Activated CD8-positive, alpha-beta T cell treated with anti-CD3 and anti-CD28 coated beads for 36 hours (primary cell): ENCODE measurements at regions not wholly inside any gene's neighbourhood (a gene's known extent, or its start where the extent isn't known, plus 50 kb on each side); places are given as distances from the start of the nearest gene placed in this dataset.

Experiments used
- ATAC-seq: fragments of 200-7000 bp; cut with Tn5 transposase; one replicate; pipeline ENCODE4 v1.10.0; 2021; ENCODE audit warnings: mild to moderate bottlenecking, moderate library complexity
- CTCF ChIA-PET: fragments of 350-600 bp; sonication (Branson Sonifier 250); formaldehyde crosslinking; loops from one replicate; lab custom pipeline; 2021; ENCODE audit warnings: antibody characterized with exemption; lab: Charles Lee
- POLR2A ChIA-PET: fragments of 350-600 bp; sonication (Branson Sonifier 250); formaldehyde crosslinking; loops from one replicate; lab custom pipeline; 2021; ENCODE audit warnings: antibody characterized with exemption; lab: Charles Lee
- DNase-seq: peaks from one replicate; pipeline ENCODE4 v3.0.0-alpha.2; 2020
- H3K27ac Mint-ChIP-seq: one replicate; pipeline ENCODE4 v1.8.0; 2021; ENCODE audit warnings: mild to moderate bottlenecking, mixed read lengths
- H3K27me3 Mint-ChIP-seq: one replicate; pipeline ENCODE4 v1.8.0; 2021; ENCODE audit warnings: mixed read lengths
- H3K36me3 Mint-ChIP-seq: one replicate; pipeline ENCODE4 v1.8.0; 2021; ENCODE audit warnings: low read depth, mixed read lengths
- H3K4me1 Mint-ChIP-seq: one replicate; pipeline ENCODE4 v1.8.0; 2021; ENCODE audit warnings: low read depth, mixed read lengths
- H3K4me3 Mint-ChIP-seq: one replicate; pipeline ENCODE4 v1.8.0; 2021; ENCODE audit warnings: mild to moderate bottlenecking, moderate library complexity, mixed read lengths
- H3K9me3 Mint-ChIP-seq: one replicate; pipeline ENCODE4 v1.8.0; 2021; ENCODE audit warnings: mixed read lengths
- intact Hi-C: fragments of 100-400 bp; cut with micrococcal nuclease; formaldehyde crosslinking; loops from one replicate; pipeline ENCODE4 v1.10.0; 2022
- TF ChIP-seq, protein P1 (sequence below): fragments of 200-600 bp; IDR thresholded peaks from one replicate; pipeline ENCODE4 v1.8.0; 2022; ENCODE audit warnings: antibody characterized with exemption, mild to moderate bottlenecking

DNA sequence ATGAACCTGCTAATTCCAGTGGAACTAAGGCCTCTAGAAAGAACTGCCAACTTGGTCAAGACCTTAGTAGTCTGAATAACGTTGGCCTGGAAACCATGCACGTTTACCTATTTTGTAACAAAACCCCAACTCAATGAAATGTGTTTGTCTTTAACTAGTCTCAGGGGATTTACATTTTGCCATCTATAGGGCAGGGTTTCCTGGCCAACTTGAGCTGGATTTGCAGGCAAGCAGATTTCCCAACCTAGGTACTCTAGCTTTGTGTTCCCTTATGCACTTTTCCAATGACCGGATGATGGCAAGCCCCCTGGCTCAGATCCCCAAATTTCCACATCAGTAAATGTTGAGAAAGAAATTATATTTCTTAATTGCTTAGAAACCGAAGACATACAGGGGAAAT, 114.5 kb downstream of the IRS2 start:
- no peaks in the 10 kb centered on the region for H3K36me3 Mint-ChIP-seq
- CTCF ChIA-PET = no interaction called here
- TF ChIP-seq, protein P1, sequence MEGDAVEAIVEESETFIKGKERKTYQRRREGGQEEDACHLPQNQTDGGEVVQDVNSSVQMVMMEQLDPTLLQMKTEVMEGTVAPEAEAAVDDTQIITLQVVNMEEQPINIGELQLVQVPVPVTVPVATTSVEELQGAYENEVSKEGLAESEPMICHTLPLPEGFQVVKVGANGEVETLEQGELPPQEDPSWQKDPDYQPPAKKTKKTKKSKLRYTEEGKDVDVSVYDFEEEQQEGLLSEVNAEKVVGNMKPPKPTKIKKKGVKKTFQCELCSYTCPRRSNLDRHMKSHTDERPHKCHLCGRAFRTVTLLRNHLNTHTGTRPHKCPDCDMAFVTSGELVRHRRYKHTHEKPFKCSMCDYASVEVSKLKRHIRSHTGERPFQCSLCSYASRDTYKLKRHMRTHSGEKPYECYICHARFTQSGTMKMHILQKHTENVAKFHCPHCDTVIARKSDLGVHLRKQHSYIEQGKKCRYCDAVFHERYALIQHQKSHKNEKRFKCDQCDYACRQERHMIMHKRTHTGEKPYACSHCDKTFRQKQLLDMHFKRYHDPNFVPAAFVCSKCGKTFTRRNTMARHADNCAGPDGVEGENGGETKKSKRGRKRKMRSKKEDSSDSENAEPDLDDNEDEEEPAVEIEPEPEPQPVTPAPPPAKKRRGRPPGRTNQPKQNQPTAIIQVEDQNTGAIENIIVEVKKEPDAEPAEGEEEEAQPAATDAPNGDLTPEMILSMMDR = no peak
- intact Hi-C loops = no loop called here
- no peaks in the 10 kb centered on the region for H3K27me3 Mint-ChIP-seq
- no peak for ATAC-seq
- no peak for DNase-seq
- no peaks in the 10 kb centered on the region for H3K4me1 Mint-ChIP-seq
- no peak overlapping the region for H3K4me3 Mint-ChIP-seq
- H3K27ac Mint-ChIP-seq = no peak overlapping the region
- POLR2A ChIA-PET = no interaction called here
- H3K9me3 Mint-ChIP-seq = no peaks in the 10 kb centered on the region

DNA sequence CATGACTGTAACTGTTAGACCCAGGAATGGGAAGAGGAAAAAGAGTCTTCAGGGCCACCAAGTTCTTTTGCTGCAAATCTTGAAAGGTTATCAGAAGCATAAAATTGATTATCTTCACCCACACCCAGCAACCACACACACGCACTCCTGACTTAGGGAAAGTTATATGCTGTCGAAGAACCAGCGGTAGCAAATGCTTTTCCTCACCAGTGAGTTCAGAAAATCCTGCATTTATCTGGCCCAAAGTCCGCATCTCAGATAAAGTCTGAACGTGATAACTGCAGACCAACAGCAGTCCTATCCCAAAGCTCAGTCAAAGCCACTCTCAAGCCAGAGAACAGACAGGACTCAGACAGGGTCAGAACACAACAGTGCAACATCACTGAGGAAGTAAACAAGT, 115.6 kb downstream of the IRS2 start:
- DNase-seq (no peak), ATAC-seq (no peak)
- Mint-ChIP-seq H3K4me1 (no peaks in the 10 kb centered on the region), H3K36me3 (no peaks in the 10 kb centered on the region), H3K27ac (no peak overlapping the region), H3K27me3 (no peaks in the 10 kb centered on the region), H3K4me3 (no peak overlapping the region), H3K9me3 (no peaks in the 10 kb centered on the region)
- ChIA-PET POLR2A (no interaction called here), CTCF (no interaction called here)
- TF ChIP-seq, protein P1 = no peak
- intact Hi-C loops = no loop called here

- ChIA-PET POLR2A (no interaction called here), CTCF (no interaction called here)
- no peak overlapping the region for H3K4me3 Mint-ChIP-seq
- no peaks in the 10 kb centered on the region for H3K9me3 Mint-ChIP-seq
- no peak overlapping the region for H3K27ac Mint-ChIP-seq
- TF ChIP-seq, protein P1 = no peak
- no peaks in the 10 kb centered on the region for H3K4me1 Mint-ChIP-seq
- ATAC-seq (no peak), DNase-seq (no peak)
- H3K27me3 Mint-ChIP-seq = no peaks in the 10 kb centered on the region
- intact Hi-C loops = no loop called here
- H3K36me3 Mint-ChIP-seq = no peaks in the 10 kb centered on the region
These were observed 116.4 kb downstream of the IRS2 start for GRCh38 chr13:109669956-109670355.

DNA sequence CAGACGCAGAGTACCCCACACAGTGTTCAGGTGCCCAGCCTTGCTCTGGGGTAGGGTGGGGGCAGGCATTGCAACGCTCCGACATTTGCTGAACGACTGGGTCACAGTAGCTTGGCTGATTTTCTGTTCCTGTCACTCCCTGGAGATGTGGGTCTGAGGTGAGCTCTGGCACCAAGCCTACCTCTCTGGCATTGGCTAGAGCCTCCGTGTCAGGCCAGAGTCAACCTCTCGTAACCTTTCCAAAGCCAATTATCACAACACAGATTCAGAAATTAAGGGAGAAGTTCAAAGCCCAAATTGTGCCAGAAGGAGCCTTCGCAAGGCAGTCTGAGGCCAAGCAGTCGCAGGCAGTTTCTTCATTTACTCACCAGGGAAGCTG, 117.2 kb downstream of the IRS2 start:
- TF ChIP-seq, protein P1 = no peak
- CTCF ChIA-PET = no interaction called here
- no peaks in the 10 kb centered on the region for H3K4me1 Mint-ChIP-seq
- intact Hi-C loops = no loop called here
- H3K27ac Mint-ChIP-seq = no peak overlapping the region
- no peak for DNase-seq
- H3K36me3 Mint-ChIP-seq = no peaks in the 10 kb centered on the region
- POLR2A ChIA-PET = no interaction called here
- no peaks in the 10 kb centered on the region for H3K27me3 Mint-ChIP-seq
- no peaks in the 10 kb centered on the region for H3K9me3 Mint-ChIP-seq
- H3K4me3 Mint-ChIP-seq = no peak overlapping the region
- no peak for ATAC-seq

DNA sequence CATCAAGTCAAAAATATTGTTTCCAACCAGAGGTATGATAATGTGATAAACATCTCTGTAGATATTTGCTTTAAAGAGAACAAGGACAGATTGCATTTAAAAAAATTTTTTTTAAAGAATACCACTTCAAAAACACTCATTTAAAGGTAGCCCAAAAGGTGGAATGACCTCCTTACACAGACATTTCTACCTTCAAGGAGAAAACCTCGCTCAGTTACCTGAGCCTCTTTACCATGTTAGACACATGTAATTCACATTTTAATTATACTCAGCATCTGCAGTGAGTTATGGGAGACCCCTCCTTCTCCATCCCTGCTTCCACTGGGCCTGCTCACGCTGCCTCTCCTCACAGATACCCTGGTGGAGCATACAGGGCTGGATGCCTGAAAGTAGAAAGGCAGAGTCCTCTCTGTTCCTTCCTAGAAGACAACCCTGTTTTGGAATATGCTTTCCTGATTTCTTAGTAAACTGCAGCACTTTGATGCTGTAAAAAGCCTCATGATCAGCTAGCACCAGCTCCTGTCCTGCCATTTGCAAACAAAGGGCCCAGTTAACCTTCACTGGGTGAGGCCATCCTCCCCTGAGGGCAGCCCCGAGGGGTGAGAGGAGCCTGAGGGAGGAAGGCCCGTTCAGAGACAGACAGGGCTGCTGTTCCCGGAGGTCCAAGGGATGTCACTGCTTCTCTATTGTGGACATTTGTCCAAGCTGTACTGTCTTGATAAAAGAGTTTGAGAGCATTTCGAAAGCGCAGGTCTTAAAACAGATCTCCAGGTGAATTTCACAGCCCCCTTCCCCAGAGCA, 117.8 kb downstream of the IRS2 start:
- no peaks in the 10 kb centered on the region for H3K4me1 Mint-ChIP-seq
- CTCF ChIA-PET = no interaction called here
- POLR2A ChIA-PET = no interaction called here
- H3K36me3 Mint-ChIP-seq = no peaks in the 10 kb centered on the region
- H3K27ac Mint-ChIP-seq = no peak overlapping the region
- TF ChIP-seq, protein P1 = no peak
- no peaks in the 10 kb centered on the region for H3K9me3 Mint-ChIP-seq
- intact Hi-C loops = no loop called here
- DNase-seq = no peak
- no peak overlapping the region for H3K4me3 Mint-ChIP-seq
- H3K27me3 Mint-ChIP-seq = no peaks in the 10 kb centered on the region
- no peak for ATAC-seq
